HG02759 (cell line): ENCODE measurements at regions not wholly inside any gene's neighbourhood (a gene's known extent, or its start where the extent isn't known, plus 50 kb on each side); places are given as distances from the start of the nearest gene placed in this dataset.

ENCODE experiments used
- ATAC-seq: cut with Tn5 transposase; IDR thresholded peaks from one replicate; pipeline ENCODE4 v1.9.1; 2021; ENCODE audit warnings: mild to moderate bottlenecking, moderate library complexity; ENCODE audit not compliant: unreplicated experiment

DNA sequence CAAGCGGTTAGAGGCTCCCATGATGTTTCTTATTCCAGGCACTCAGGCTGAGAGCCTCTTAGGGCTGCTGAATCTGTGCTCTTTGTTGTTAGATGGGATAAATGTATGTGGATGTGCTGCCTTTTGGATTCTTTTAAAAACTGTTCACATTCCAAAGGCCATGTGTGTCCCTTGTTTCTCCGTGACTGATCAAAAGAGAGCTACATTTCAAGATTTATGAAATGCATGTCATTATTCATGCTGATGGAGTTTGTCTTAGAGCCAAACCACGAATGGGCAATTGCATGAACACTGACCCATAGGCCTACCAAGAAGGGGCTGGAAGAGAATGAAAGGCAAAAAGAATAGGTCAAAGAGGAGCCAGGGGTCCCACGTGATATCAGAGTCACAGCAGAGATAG is 104.9 kb upstream of the TSHZ2 start:
- no peak for ATAC-seq

GRCh38 chr20:52864916-52865605 is 107.1 kb upstream of the TSHZ2 start:
- no peak for ATAC-seq

DNA sequence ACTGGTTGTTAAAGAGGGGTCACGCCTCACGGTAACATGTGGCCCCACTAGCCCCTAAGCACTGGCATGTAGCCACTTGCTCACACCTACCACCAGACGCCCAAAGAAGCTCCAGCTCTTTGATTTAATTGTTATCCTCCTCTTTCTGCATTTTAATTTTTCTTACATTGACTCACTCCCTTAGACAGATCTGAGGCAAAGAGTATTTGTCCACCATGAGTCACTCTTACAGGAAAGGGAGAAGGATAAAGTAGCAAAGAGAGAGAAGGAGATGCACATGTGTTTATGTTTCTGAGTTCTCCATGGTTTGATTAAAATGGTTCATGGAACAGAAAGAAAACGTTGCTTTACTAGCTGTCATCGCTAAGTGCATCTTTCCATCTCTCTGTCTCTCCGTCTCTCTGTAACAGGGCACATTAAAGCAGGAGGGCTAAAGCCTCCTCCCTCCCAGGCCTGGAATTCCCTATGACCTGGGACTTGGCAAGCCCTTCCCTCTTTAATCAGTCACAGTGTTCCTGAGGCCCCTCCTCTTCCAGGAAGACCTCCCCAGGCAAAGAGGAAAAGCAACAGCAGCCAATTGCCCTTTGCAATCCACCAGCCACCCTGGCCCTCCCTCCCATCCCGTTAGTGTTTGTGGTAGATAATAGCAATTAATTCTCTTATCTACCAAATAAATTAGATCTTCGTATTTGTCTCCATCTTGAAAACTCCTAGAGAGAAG is 112.8 kb upstream of the TSHZ2 start:
- no peak for ATAC-seq

DNA sequence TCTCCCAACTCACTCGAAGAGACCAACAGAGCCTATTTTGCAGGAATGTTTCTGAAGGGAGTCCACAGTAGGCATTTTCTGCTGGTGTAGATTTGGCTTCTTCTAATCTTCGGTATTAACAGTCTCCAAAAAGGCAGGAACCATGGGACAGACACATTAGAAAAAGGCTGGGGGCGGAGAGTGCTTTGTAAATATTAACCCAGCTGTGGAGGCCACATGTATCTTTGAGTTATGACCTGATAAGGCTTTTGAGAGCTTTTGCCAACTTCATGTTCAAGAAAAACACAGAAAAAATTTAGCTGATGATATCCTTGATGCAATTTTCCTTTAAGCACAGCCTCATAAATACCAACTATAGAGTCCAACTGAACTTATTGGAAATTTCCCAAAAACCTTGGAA is 119.4 kb upstream of the TSHZ2 start:
- ATAC-seq = no peak

GRCh38 chr20:52847731-52848359 is 124.3 kb upstream of the TSHZ2 start:
- no peak for ATAC-seq

GRCh38 chr20:52847029-52847660 is 125.0 kb upstream of the TSHZ2 start:
- no peak for ATAC-seq

GRCh38 chr20:52845044-52845443 is 127.1 kb upstream of the TSHZ2 start:
- no peak for ATAC-seq

GRCh38 chr20:52843425-52843824 is 128.7 kb upstream of the TSHZ2 start:
- ATAC-seq = no peak

- ATAC-seq = no peak
Measured at GRCh38 chr20:52841003-52841402, 131.2 kb upstream of the TSHZ2 start.

DNA sequence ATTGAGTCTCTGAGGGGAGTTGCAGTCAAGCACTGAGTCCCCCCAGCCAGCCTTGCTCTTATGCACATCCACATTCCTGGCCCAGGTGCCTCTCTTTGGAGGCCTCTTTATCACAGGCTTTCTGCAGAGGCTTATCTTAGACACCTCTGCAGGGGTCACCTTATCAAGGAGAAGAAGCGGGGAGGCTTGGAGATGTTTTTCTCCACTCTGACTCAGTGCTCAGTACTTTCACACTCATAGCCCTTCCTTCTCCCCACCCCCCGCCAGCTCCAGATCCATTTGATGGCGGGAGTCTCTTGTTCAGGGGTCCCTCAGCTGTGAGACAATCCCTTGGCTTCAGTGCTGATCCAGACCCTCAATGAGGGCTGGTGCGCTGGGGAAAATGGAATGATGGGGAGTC is 132.1 kb upstream of the TSHZ2 start:
- no peak for ATAC-seq

GRCh38 chr20:52838510-52839241 is 133.5 kb upstream of the TSHZ2 start:
- no peak for ATAC-seq

DNA sequence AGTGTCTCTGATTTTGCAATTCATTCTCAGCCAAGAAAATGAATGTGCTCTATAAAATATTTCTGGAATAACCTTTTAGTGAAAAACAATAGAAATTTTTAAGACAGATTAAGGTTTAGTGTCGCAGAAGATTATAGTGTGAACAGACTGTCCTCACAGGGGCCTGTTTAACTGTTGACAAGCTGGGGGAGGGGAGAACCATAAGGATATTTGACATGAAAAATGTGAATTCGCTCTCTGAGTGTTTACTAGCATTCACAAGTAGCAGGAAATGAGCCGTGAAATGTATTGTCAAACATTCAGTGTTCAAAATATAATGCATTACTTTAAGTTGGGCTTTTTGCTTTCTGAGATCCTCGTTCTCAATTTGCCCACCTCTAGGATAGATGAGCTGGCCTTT is 134.8 kb upstream of the TSHZ2 start:
- no peak for ATAC-seq

- no peak for ATAC-seq
Measured at GRCh38 chr20:52833901-52834300, 138.3 kb upstream of the TSHZ2 start.

DNA sequence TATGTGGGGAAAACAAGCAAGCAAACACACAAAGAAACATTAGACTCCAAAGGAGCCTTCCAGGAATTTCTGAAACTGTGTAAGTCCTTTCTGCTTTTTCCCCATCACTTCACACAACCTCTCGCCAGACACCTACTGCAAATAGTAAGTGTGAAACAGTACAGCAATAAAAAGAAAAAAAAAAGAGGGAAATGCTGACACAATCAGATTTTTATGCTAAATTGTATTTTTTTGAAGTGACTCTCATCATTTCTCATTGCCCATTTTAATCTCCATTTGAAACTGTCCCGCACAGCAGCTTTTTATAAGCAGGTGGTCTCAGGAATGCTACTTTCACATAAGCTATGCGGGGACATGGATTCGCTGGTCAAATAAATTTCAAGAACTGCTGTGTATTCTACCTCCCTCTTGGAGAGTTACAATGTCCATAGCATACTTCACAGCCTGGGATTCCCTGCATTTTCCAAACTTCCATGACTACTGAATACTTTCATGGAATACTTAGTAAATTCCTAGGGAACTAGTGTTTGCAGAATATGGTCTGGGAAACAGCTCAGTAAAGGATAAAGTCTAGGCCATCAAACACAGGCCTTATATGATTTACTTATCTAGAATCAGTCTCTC is 139.9 kb upstream of the TSHZ2 start:
- no peak for ATAC-seq

- ATAC-seq = no peak
Measured at GRCh38 chr20:52830598-52830997, 141.6 kb upstream of the TSHZ2 start.

DNA sequence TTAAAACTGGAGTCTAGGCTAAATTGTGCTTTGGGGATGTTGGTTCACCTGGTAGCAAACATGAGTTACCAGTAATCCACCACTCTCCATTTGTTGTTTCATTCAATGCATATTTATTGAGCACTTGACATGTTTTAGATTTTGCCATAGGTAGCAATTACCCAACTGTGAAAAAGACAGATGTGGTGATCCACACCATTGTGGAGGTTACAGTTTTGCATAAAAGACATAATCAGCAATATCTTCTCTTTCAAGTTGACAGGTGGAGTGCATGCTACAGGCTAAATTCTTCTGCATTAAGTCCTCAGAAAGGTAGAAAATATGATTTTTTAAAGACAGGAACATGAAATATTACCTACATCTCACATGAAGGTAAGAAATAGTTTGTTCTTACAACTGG is 143.0 kb upstream of the TSHZ2 start:
- ATAC-seq = no peak

GRCh38 chr20:52828199-52828598 is 144.0 kb upstream of the TSHZ2 start:
- no peak for ATAC-seq

- no peak for ATAC-seq
Measured at GRCh38 chr20:52826722-52827121, 145.4 kb upstream of the TSHZ2 start.

DNA sequence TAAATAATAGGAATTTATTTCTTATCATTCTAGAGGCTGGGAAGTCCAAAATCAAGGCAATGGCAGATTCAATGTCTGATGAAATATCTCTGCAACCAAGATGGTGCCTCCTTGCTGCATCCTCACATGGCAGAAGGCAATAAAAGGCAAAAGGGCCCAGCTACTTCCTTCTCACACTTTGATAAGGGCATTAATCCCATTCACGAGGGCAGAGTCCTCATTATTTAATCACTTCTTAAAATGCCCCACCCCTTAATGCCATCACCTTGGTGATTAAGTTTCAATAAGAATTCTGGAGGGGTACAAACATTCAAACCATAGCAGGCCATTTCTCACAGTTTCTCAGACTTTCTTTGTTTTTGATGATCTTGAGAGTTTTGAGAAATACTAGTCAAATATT is 145.8 kb upstream of the TSHZ2 start:
- no peak for ATAC-seq

GRCh38 chr20:52824494-52825216 is 147.5 kb upstream of the TSHZ2 start:
- no peak for ATAC-seq
